ENCODE measurements at regions not wholly inside any gene's neighbourhood (a gene's known extent, or its start where the extent isn't known, plus 50 kb on each side); places are given as distances from the start of the nearest gene placed in this dataset.

GRCh38 chr22:48972979-48973693, 854.5 kb downstream of the BRD1 start:
- TF ChIP-seq CTCF (conservative IDR thresholded peaks at IDR 0.05): no peak
- H3K27ac ChIP-seq: no peak overlapping the region

DNA sequence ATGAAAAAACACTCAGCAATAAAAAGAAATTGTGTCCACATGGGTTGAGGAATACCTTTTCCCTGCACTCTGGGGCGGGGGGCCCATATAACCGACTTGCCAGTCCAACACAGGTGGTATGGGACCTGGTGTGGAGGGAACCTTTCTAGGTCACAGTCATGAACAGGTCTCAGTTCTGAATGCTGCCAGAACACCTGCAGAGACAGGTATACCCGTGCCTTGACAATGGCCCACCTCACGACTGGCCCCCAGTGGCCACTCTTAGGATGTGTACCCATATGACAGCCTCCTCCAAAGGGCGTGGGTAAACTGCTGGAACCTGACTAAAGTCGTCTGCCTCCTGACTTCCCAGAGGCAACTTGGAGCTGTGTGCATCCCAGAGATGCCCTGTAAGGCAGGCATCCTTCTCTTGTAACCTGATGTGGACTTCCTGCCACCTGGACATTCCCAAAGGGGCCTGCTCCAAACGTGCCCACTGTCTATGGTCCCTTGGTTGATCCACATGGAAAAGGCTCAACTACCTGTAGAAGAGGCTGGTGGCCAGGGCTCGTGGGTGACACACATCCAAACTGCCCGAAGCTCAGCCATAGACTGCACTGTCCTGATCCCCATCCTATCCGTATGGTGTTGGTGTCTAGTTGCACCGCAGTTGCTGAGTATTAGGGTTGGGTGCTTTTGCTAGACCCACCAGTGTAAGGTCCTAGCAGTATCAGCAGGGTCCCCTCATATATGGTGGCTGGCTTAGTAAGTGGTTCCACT, 859.3 kb downstream of the BRD1 start:
- peak; percentile 82 for TF ChIP-seq CTCF (conservative IDR thresholded peaks at IDR 0.05)
- no peak overlapping the region for H3K27ac ChIP-seq

DNA sequence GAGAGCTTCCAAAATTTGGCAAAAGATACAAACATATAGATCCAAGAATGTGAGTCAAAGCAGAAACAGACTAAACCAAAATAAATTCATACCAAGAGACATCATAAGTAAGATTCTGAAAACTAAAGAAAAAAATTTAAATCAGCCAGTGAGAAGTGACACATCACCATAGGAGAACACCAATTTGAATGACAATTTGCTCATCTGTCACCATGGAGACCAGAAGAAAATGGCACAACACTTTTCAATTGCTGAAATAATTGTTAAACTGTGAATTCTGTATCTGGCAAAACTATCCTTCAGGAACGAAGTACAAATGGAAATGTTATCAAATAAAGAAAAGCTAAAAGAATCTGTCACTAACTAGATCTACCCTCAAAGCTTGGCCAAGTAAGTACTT, 864.3 kb downstream of the BRD1 start:
- H3K27ac ChIP-seq: no peak overlapping the region
- TF ChIP-seq CTCF (conservative IDR thresholded peaks at IDR 0.05): no peak

DNA sequence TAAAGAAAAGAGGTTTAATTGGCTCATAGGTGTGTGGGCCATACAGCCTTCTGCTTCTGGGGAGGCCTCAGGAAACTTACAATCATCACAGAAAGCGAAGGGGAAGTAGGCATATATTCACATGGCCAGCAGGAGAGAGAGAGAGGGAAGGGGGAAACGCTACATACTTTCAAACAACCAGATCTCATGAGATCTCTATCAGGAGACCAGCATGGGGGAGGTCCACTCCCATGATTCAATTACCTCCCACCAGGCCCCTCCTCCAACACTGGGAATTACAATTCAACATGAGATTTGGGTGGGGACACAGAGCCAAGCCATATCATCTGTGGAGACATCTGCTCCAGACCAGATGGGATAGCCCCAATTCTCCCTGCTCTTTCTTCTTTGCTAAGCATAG, 866.0 kb downstream of the BRD1 start:
- no peak overlapping the region for H3K27ac ChIP-seq
- TF ChIP-seq CTCF (conservative IDR thresholded peaks at IDR 0.05): no peak

DNA sequence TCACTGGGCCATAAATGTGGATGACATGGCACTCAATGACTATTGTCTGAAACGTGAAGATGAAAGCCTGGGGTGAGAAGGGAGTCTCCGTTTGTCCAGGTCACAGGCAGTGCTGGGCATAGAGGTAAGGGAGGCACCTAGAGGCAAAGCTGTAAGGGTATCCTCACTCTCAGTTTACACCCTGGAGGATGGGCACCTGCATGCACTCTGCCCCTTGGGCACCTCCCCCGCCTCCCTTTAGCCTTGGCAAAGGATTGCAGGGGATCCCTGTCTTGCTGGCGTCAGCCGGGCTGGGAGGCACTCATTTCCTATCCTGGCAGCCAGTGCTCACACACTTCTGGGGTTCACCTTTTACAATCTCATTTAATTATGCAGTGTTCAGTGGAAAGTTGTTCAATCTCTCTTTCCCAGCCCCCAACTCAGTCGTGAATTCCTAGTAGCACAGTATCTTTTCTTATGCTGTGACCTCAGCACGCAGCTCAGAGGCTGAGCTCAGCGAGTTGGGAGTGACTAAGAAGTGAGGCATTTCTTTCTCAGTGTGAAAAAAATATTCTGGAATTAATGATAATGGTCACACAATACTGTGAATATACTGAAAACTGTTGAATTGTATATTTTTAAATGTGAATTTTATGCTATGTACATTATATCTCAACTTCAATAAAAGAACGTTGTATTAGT, 866.6 kb downstream of the BRD1 start:
- no peak overlapping the region for H3K27ac ChIP-seq
- no peak for TF ChIP-seq CTCF (conservative IDR thresholded peaks at IDR 0.05)

- H3K27ac ChIP-seq: no peak overlapping the region
- no peak for TF ChIP-seq CTCF (conservative IDR thresholded peaks at IDR 0.05)
These were observed 867.1 kb downstream of the BRD1 start for GRCh38 chr22:48960576-48960975.

- no peak overlapping the region for H3K27ac ChIP-seq
- no peak for TF ChIP-seq CTCF (conservative IDR thresholded peaks at IDR 0.05)
These were observed 868.2 kb downstream of the BRD1 start for GRCh38 chr22:48959496-48959895.

Measured in VCaP (cell line).